ENCODE measurements at regions not wholly inside any gene's neighbourhood (a gene's known extent, or its start where the extent isn't known, plus 50 kb on each side); places are given as distances from the start of the nearest gene placed in this dataset.

DNA sequence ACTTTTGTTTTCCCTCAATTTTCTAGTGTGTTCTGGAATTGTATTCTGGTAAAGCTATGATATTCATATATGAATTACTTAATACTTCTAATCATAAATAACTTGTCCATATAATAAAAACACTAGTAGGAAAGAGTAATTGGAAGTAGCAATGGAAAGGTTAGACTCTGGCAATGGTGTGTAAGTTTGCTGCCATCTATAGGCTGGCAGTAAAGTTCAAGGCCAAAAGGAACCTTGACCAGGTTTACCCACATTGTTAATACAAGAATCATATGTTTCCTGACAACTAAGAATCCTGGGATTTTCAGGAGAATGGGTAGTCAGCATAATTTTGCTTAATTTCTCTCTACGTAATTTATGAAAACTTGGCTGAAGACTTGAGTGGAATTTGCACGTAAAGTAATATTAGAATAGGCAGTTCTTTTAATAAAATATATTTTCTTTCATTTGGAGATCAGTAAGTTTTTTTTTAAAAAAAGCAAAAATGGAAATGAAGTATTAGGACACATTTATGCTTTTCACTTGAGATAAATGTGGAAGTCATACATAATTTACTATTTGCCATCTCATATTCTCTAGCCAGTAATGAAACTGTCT, 926.7 kb downstream of the GALC start:
- TF ChIP-seq POLR2A (IDR thresholded peaks at IDR 0.05; ENCODE audit: low read depth, low read length) (no peak), RAD21 (IDR thresholded peaks at IDR 0.05; ENCODE audit: low read length) (peak; percentile 46), CEBPB (IDR thresholded peaks at IDR 0.05; ENCODE audit: low read depth, low read length) (no peak), MAFK (IDR thresholded peaks at IDR 0.05; ENCODE audit: low read depth, low read length) (no peak)
- TF ChIP-seq, protein P1, sequence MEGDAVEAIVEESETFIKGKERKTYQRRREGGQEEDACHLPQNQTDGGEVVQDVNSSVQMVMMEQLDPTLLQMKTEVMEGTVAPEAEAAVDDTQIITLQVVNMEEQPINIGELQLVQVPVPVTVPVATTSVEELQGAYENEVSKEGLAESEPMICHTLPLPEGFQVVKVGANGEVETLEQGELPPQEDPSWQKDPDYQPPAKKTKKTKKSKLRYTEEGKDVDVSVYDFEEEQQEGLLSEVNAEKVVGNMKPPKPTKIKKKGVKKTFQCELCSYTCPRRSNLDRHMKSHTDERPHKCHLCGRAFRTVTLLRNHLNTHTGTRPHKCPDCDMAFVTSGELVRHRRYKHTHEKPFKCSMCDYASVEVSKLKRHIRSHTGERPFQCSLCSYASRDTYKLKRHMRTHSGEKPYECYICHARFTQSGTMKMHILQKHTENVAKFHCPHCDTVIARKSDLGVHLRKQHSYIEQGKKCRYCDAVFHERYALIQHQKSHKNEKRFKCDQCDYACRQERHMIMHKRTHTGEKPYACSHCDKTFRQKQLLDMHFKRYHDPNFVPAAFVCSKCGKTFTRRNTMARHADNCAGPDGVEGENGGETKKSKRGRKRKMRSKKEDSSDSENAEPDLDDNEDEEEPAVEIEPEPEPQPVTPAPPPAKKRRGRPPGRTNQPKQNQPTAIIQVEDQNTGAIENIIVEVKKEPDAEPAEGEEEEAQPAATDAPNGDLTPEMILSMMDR (conservative IDR thresholded peaks at IDR 0.05; ENCODE audit: low read depth, low read length), result peak; percentile 41

All from IMR-90 (cell line).